ENCODE measurements at regions not wholly inside any gene's neighbourhood (a gene's known extent, or its start where the extent isn't known, plus 50 kb on each side); places are given as distances from the start of the nearest gene placed in this dataset.
"Not testable (repeated sequence)": the region's sequence is repeated elsewhere in the genome, so short reads cannot be mapped to it uniquely, and the experiment has no call there.

GRCh38 chr22:22381292-22381691 is 127.2 kb downstream of the ZNF280B start:
- DNase-seq; ATAC-seq (ENCODE audit: low read depth); H2BK20ac ChIP-seq (ENCODE audit: low read depth, low read length); BruUV-seq (replicated peaks); H3K23ac ChIP-seq (ENCODE audit: low read depth, low read length); POLR2A ChIA-PET (ENCODE audit: unreplicated experiment); H2BK120ac ChIP-seq (ENCODE audit: low read depth, low read length); intact Hi-C loops (cut with micrococcal nuclease); H3K9ac ChIP-seq (ENCODE audit: low read depth, low read length); H3K9me3 ChIP-seq (ENCODE audit: control insufficient read depth, insufficient read depth, low read length); H4K20me1 ChIP-seq (ENCODE audit: insufficient read depth, low read length); H3K36me3 ChIP-seq (ENCODE audit: control insufficient read depth, insufficient read depth, low read length); dilution Hi-C loops (cut with HindIII; ENCODE audit: low sequenced_read_pairs, unreplicated experiment); H2AK9ac ChIP-seq (replicated peaks; ENCODE audit: low read depth, low read length, poor library complexity); H3K4me3 ChIP-seq (ENCODE audit: insufficient read depth, low read depth, low read length); H3K56ac ChIP-seq (ENCODE audit: extremely low read depth, insufficient read depth, low read length); H3K4me1 ChIP-seq (ENCODE audit: control insufficient read depth, insufficient read depth, low read length); H2AK5ac ChIP-seq (ENCODE audit: low read depth, low read length); H3K27me3 ChIP-seq (ENCODE audit: control insufficient read depth, insufficient read depth, low read length); H2BK5ac ChIP-seq (ENCODE audit: low read depth, low read length, poor library complexity, severe bottlenecking); H3K14ac ChIP-seq (replicated peaks; ENCODE audit: low read depth, low read length); H4K8ac ChIP-seq (ENCODE audit: low read depth in 2 of 2, low read length in 2 of 2); H2AFZ ChIP-seq (replicated peaks; ENCODE audit: low read length, poor library complexity); H2BK15ac ChIP-seq (ENCODE audit: low read depth, low read length); H4K5ac ChIP-seq (ENCODE audit: low read depth, low read length); in situ Hi-C loops (cut with MboI; ENCODE audit: low sequenced_read_pairs); H3K4ac ChIP-seq (ENCODE audit: low read depth, low read length); H4K91ac ChIP-seq (ENCODE audit: insufficient read depth, low read depth, low read length); H3K18ac ChIP-seq (ENCODE audit: low read depth, low read length); H3K79me1 ChIP-seq (ENCODE audit: low read depth in 1 of 2, low read length in 2 of 2); H3K9me1 ChIP-seq (ENCODE audit: insufficient read depth, low read length); H3K4me2 ChIP-seq (ENCODE audit: low read depth, low read length); H3K27ac ChIP-seq (ENCODE audit: insufficient read depth, low read length): not testable (repeated sequence)
- 60% methylated on average over 1 of the region's 2 CpGs; no CpG with 5 or more reads in 1 of the 2 experiments for WGBS, 2 experiments (ENCODE audit: extremely low coverage in 2 of 2, insufficient read length in 1 of 2)
- CTCF ChIA-PET, result interaction anchor here (0.6 kb wide), 1 partner anchor 8 kb away, joined by 3 read pairs; no protein-coding TSS in a partner anchor

Data from IMR-90 (cell line).